Chondrocyte (in vitro differentiated cells): ENCODE measurements at regions not wholly inside any gene's neighbourhood (a gene's known extent, or its start where the extent isn't known, plus 50 kb on each side); places are given as distances from the start of the nearest gene placed in this dataset.
A peak's percentile ranks its signal among the peaks of the same experiment; 100 is the strongest.

Experiments
- DNase-seq: peaks from one replicate; pipeline ENCODE4 v3.0.0; 2021; ENCODE audit warnings: mixed read lengths, low spot score
- H3K27ac Mint-ChIP-seq: one replicate; pipeline ENCODE4 v1.8.0; 2021; ENCODE audit warnings: mild to moderate bottlenecking, moderate library complexity, mixed read lengths; ENCODE audit not compliant: unreplicated experiment
- H3K27me3 Mint-ChIP-seq: 2 replicates; pipeline ENCODE4 v1.8.0; 2021; ENCODE audit warnings: low read depth, mixed read lengths
- H3K36me3 Mint-ChIP-seq: 2 replicates; pipeline ENCODE4 v1.8.0; 2021; ENCODE audit warnings: low read depth, mixed read lengths
- H3K4me1 Mint-ChIP-seq: 2 replicates; pipeline ENCODE4 v1.8.0; 2021; ENCODE audit warnings: low read depth, mild to moderate bottlenecking, mixed read lengths
- H3K4me3 Mint-ChIP-seq: one replicate; pipeline ENCODE4 v1.8.0; 2021; ENCODE audit warnings: mild to moderate bottlenecking, moderate library complexity, mixed read lengths; ENCODE audit not compliant: unreplicated experiment
- H3K9me3 Mint-ChIP-seq: 2 replicates; pipeline ENCODE4 v1.8.0; 2021; ENCODE audit warnings: low read depth, mixed read lengths
- CTCF ChIP-seq: fragments of 200-600 bp; sonication (generic); IDR thresholded peaks from 2 replicates; pipeline ENCODE4 v1.5.0; 2021; ENCODE audit warnings: antibody characterized with exemption, mild to moderate bottlenecking, moderate library complexity

DNA sequence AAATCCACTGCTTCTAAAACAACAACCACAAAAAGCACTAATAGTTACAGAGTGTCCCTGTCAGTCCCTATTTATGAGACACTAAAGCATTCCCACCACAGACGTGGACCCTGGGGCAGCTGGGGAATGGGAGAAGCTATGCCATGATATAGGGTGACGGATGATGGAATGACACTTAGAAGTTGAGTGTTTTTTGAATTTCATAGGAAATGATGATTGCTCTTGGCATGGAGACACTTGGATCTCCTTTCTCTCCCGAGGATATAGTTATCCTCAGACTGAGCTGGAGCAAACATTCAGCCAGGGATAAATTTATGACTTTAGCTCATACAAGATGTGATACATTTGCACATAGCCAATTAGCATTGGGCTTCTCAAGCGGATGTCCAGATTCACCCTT is 151.2 kb downstream of the EDN3 start:
- no peaks in the 10 kb centered on the region for H3K27me3 Mint-ChIP-seq
- no peaks in the 10 kb centered on the region for H3K36me3 Mint-ChIP-seq
- DNase-seq = no peak
- no peak overlapping the region for H3K4me3 Mint-ChIP-seq
- H3K4me1 Mint-ChIP-seq = peaks cover 10% of the 10 kb centered on the region
- H3K9me3 Mint-ChIP-seq = no peaks in the 10 kb centered on the region
- no peak overlapping the region for H3K27ac Mint-ChIP-seq
- TF ChIP-seq CTCF = no peak

DNA sequence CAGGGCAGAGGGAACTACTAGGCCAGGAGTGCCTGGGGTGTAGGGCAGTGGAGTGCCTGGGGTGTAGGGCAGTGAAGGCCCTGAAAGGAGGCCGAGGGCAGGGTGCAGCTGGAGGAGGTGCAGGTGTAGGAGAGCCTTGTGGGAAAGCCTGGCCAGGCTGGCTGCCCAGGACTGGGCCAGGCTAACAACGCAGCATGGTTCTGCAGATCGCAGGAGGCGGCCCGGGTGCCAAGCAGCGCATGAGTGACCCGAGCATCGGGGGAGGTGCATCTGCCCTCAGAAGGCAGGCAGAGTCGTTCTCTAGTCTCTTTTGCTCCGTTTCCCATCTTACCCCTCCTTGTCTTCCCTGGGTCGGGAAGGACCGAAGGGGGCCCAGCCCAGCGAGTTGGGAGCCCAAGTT is 151.5 kb upstream of the PHACTR3 start:
- Mint-ChIP-seq H3K27me3 (no peaks in the 10 kb centered on the region), H3K4me1 (peaks cover 10% of the 10 kb centered on the region), H3K36me3 (no peaks in the 10 kb centered on the region), H3K4me3 (no peak overlapping the region), H3K27ac (no peak overlapping the region), H3K9me3 (no peaks in the 10 kb centered on the region)
- no peak for DNase-seq
- no peak for TF ChIP-seq CTCF

DNA sequence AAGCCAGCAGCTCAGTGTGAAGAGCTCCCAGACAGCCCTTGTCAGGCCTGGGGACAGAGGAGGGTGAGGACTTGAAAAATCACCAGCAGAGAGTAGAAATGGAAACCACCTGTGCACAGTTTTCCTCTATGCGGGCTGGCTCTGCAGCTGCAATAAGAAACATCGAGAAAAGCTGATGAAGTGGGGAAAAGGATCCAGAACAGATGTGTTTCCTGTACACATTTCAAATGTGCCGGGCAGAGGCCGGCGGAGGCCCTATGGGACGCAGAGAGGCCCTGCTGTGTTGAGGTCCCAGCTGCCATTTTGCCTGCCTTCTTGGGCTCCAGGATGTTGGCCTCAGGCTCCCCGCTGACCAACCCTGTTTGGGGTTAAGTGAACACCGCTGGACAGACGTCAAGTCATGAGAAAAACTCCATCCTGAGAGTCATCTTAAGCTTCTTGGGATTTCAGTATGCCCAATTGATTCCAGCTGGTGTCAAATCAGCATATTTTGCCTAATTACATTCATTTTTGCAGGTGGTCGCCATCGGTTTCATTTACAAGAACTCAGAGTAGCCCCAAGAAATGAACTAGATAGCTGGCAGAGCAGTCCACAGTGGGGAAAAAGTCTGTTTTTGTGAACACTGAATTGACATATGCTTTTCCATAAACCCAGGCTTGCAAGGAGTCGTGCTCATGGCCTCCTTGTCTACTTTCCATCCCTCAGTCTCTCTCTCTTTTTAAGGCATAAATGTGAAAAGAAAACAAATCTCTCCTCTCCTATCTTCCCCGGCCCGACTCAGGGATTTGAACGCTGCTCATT is 150.4 kb upstream of the PHACTR3 start:
- DNase-seq = no peak
- H3K9me3 Mint-ChIP-seq = peaks cover 1% of the 10 kb centered on the region
- no peak overlapping the region for H3K4me3 Mint-ChIP-seq

GRCh38 chr20:59455402-59456341 is 148.7 kb upstream of the PHACTR3 start:
- H3K36me3 Mint-ChIP-seq = no peaks in the 10 kb centered on the region
- no peak overlapping the region for H3K4me3 Mint-ChIP-seq
- no peak overlapping the region for H3K27ac Mint-ChIP-seq
- TF ChIP-seq CTCF = peak; percentile 91
- peaks cover 7% of the 10 kb centered on the region for H3K9me3 Mint-ChIP-seq
- no peaks in the 10 kb centered on the region for H3K4me1 Mint-ChIP-seq
- DNase-seq = no peak
- no peaks in the 10 kb centered on the region for H3K27me3 Mint-ChIP-seq

More for the DNA sequence above, 150.4 kb upstream of the PHACTR3 start:
- H3K27me3 Mint-ChIP-seq = no peaks in the 10 kb centered on the region
- no peak overlapping the region for H3K27ac Mint-ChIP-seq
- no peak for TF ChIP-seq CTCF
- H3K36me3 Mint-ChIP-seq = no peaks in the 10 kb centered on the region
- peaks cover 5% of the 10 kb centered on the region for H3K4me1 Mint-ChIP-seq
